ENCODE measurements at regions not wholly inside any gene's neighbourhood (a gene's known extent, or its start where the extent isn't known, plus 50 kb on each side); places are given as distances from the start of the nearest gene placed in this dataset.
"Not testable (repeated sequence)": the region's sequence is repeated elsewhere in the genome, so short reads cannot be mapped to it uniquely, and the experiment has no call there.

- TF ChIP-seq, protein P1, sequence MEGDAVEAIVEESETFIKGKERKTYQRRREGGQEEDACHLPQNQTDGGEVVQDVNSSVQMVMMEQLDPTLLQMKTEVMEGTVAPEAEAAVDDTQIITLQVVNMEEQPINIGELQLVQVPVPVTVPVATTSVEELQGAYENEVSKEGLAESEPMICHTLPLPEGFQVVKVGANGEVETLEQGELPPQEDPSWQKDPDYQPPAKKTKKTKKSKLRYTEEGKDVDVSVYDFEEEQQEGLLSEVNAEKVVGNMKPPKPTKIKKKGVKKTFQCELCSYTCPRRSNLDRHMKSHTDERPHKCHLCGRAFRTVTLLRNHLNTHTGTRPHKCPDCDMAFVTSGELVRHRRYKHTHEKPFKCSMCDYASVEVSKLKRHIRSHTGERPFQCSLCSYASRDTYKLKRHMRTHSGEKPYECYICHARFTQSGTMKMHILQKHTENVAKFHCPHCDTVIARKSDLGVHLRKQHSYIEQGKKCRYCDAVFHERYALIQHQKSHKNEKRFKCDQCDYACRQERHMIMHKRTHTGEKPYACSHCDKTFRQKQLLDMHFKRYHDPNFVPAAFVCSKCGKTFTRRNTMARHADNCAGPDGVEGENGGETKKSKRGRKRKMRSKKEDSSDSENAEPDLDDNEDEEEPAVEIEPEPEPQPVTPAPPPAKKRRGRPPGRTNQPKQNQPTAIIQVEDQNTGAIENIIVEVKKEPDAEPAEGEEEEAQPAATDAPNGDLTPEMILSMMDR (IDR thresholded peaks at IDR 0.05 in 2 of 3, conservative IDR thresholded peaks at IDR 0.05 in 1 of 3; ENCODE audit: borderline replicate concordance in 1 of 3, insufficient read depth in 1 of 3, low read depth in 2 of 3, low read length in 2 of 3) = not testable (repeated sequence)
- not testable (repeated sequence) for TF ChIP-seq POLR2AphosphoS5 (IDR thresholded peaks at IDR 0.05; ENCODE audit: low read depth, low read length); SP1 (IDR thresholded peaks at IDR 0.05; ENCODE audit: low read depth); POLR2A (IDR thresholded peaks at IDR 0.05; ENCODE audit: borderline replicate concordance, extremely low read depth, insufficient read depth, insufficient read length); ATF3 (IDR thresholded peaks at IDR 0.05)
Observed at GRCh38 chr10:35817109-35817508, 175.0 kb upstream of the FZD8 start.
